Skeletal muscle satellite cell (primary cell): ENCODE measurements at regions not wholly inside any gene's neighbourhood (a gene's known extent, or its start where the extent isn't known, plus 50 kb on each side); places are given as distances from the start of the nearest gene placed in this dataset.

ENCODE experiments used
- H3K27me3 ChIP-seq: 2 replicates; pipeline ENCODE4 v1.7.0; 2013; ENCODE audit warnings: low read length; ENCODE audit not compliant: control insufficient read depth, insufficient read depth
- H3K36me3 ChIP-seq: 2 replicates; pipeline ENCODE4 v1.7.0; 2013; ENCODE audit warnings: mild to moderate bottlenecking, control low read depth, low read length; ENCODE audit not compliant: insufficient read depth
- H3K4me1 ChIP-seq: 2 replicates; pipeline ENCODE4 v1.7.0; 2013; ENCODE audit warnings: low read length; ENCODE audit not compliant: control insufficient read depth, insufficient read depth
- H3K4me2 ChIP-seq: 2 replicates; pipeline ENCODE4 v1.7.0; 2013; ENCODE audit warnings: mild to moderate bottlenecking, low read length
- H3K4me3 ChIP-seq: 2 replicates; pipeline ENCODE4 v1.7.0; 2013; ENCODE audit warnings: low read length
- H3K9ac ChIP-seq: 2 replicates; pipeline ENCODE4 v1.7.0; 2013; ENCODE audit warnings: mild to moderate bottlenecking, low read depth, low read length, moderate library complexity
- H3K9me3 ChIP-seq: replicated peaks from 2 replicates; pipeline ENCODE4 v1.7.0; 2013; ENCODE audit warnings: mild to moderate bottlenecking, control low read depth, low read length

DNA sequence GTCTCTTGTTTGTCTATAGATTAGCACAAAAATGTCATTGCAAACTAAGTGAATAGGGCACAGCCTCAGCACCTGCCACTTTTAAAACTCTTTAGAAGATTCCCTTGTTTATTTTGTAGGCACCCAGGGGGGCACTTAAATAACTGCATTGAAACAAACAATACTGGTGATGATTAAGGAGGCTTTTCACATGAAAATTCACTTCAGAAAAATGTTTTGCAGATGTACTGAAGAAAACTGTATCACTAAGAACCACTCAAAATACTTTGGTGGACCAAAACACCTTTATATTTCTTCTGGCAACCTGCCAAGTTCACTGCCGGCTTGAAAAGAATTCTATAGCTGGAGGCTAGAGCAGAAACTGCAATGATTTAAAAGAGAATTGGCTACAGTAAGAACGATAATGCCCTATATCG, 281.5 kb downstream of the TOX3 start:
- Histone ChIP-seq H3K9ac (no peak overlapping the region), H3K9me3 (no peaks in the 10 kb centered on the region), H3K4me2 (no peak overlapping the region), H3K36me3 (no peaks in the 10 kb centered on the region), H3K4me1 (no peaks in the 10 kb centered on the region), H3K4me3 (no peak overlapping the region), H3K27me3 (no peaks in the 10 kb centered on the region)

DNA sequence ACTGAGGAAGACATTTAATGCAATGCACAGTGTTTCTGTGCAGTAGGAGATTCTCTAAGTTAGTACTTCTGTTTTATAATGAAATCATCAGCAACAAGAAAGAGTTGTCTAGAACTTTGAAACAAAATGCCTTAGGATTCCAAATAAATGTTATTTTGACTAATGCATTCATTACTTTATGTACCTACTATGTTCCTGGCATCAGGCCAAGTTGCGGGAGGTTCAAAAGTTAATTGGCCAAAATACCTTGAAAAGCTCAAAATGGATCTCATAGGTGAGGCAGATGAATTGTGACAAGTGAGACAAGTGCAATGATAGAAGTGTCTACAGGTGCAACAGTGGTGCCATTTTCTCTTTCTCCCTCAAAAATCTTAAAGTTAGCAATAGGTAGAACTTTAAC, 289.4 kb downstream of the TOX3 start:
- Histone ChIP-seq H3K4me3 (no peak overlapping the region), H3K27me3 (no peaks in the 10 kb centered on the region), H3K9ac (no peak overlapping the region), H3K9me3 (no peaks in the 10 kb centered on the region), H3K36me3 (no peaks in the 10 kb centered on the region), H3K4me2 (no peak overlapping the region), H3K4me1 (no peaks in the 10 kb centered on the region)

DNA sequence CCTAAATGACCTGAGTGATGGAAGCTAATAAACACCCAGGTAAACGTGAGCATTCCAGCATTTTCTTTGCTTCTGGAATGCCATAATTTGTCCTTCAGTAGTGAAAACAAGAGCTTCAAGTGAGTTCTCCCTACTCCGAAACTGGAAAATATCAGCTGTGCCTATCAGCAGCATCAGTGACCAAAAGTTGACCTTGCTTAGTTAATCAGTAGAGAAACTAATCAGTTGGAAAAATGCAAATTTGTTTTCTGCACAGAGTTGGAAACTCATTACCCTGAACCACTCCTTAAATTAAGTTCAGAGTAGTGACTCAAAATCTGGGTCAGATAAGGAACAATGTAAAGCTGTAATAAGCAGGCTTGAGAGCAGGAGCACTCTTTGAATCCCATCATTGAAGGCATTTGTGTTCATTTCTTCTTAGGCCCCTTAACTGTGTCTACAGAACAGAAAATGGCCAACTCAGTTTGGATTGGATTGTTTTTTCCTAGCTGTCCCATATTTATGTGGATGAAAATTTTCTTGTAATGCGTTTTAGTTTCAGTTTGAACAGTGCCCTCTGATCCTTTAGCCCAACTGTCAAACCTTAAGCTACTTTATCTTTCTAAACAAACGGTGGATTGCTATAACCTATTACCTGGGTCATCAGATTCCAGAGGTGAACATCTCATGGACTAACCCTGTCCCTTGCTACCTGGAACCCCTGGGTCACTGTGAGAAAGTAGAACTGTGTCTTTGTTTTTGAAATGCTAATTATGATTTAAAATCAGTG, 290.4 kb downstream of the TOX3 start:
- Histone ChIP-seq H3K27me3 (no peaks in the 10 kb centered on the region), H3K9me3 (no peaks in the 10 kb centered on the region), H3K4me2 (no peak overlapping the region), H3K4me1 (no peaks in the 10 kb centered on the region), H3K9ac (no peak overlapping the region), H3K4me3 (no peak overlapping the region), H3K36me3 (no peaks in the 10 kb centered on the region)

DNA sequence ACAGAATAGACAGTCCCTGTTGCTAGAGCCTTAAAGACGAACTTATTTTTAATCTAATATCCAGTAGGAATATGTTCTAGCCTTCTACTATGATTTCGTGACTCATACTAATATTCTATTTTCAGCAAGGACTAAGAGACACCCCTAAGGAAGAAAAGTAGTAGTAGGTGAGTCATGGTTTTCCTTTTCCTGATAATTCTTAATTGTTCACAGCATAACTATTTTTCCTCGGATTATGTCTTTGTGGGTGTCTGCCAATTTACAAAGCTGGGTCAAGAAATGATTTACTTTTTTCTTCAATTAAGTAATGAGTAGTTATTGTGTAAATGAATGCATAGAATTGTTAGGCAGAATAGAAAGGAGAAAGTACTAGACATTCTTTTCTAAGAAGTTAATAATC, 292.2 kb downstream of the TOX3 start:
- H3K36me3 ChIP-seq = no peaks in the 10 kb centered on the region
- no peak overlapping the region for H3K9ac ChIP-seq
- no peaks in the 10 kb centered on the region for H3K27me3 ChIP-seq
- H3K9me3 ChIP-seq = no peaks in the 10 kb centered on the region
- no peaks in the 10 kb centered on the region for H3K4me1 ChIP-seq
- H3K4me3 ChIP-seq = no peak overlapping the region
- no peak overlapping the region for H3K4me2 ChIP-seq

DNA sequence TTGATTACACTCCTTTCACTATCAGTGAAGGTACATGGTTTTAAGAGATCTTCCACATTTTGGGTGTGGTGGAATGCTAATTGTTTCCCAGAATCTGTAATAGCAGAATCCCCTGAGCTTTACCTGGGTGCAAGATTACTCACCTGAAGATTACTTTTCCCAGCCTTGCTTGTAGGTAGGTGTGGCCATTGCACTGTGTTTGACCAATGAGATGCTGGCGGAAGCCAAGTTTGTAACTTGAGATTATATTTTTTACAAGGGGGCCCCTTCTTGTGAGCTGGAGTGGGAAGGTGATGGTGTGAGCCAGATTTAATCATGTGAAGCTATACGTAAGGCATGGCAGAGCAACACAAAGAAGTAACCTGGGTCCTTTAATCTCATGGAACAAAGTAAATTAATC, 294.3 kb downstream of the TOX3 start:
- Histone ChIP-seq H3K36me3 (no peaks in the 10 kb centered on the region), H3K4me2 (no peak overlapping the region), H3K4me1 (no peaks in the 10 kb centered on the region), H3K27me3 (no peaks in the 10 kb centered on the region), H3K9ac (no peak overlapping the region), H3K4me3 (no peak overlapping the region), H3K9me3 (peaks cover 3% of the 10 kb centered on the region)

DNA sequence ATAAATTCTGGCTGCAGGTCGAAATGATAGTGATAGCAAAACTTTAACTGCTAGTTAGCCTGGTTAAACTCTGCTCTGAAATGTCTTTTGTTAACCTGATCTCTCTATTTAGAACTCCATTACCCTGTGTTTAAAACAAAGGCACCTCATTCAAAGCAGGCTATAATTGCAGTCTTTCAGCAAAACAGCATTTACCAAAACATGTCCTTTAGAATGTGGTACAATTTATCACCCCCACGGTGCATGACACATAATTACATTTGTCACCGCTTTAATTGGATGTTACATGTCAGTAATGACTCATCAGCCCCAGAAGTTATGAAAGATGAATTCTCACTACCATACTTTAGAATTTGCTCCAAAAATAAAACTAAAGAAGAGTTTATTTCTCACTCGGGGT, 295.4 kb downstream of the TOX3 start:
- Histone ChIP-seq H3K27me3 (no peaks in the 10 kb centered on the region), H3K4me1 (no peaks in the 10 kb centered on the region), H3K9ac (no peak overlapping the region), H3K4me2 (no peak overlapping the region), H3K36me3 (no peaks in the 10 kb centered on the region), H3K4me3 (no peak overlapping the region), H3K9me3 (peaks cover 3% of the 10 kb centered on the region)

DNA sequence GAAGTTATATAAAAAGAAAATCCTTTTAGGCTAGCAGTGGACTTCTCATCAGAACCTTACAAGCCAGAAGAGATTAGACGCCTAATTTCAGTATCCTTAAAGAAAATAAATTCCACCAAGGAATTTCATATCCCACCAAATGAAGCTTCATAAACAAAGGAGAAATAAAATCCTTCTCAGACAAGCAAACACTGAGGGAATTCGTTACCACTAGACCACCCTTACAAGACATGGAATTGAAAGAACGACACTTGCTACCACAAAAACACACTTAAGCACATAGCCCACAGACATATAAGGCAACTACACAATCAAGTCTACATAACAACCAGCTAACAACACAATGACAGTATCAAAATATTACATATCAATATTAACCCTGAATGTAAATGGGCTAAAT, 299.2 kb downstream of the TOX3 start:
- Histone ChIP-seq H3K27me3 (no peaks in the 10 kb centered on the region), H3K4me1 (no peaks in the 10 kb centered on the region), H3K9ac (no peak overlapping the region), H3K9me3 (peaks cover 3% of the 10 kb centered on the region), H3K4me2 (no peak overlapping the region), H3K36me3 (no peaks in the 10 kb centered on the region), H3K4me3 (no peak overlapping the region)

DNA sequence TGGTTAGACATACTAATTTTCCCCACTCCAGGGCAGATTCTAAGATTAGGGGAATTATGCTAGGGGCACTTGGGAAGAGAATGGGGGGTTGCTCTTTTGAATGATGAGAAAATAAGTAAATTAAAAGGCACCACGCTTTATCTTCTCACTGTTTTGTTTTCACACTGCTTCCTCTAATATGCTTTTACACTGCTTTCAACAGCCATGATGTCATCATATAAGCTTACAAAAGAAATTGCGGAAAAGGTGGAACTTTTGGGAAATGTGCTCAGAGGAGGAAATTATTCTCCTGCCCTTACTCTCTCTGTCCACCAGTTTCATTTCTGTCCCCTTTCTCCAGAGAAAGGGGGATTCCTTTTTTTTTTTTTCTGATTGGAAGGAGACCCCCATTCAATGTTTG, 308.2 kb downstream of the TOX3 start:
- H3K9ac ChIP-seq = no peak overlapping the region
- no peaks in the 10 kb centered on the region for H3K36me3 ChIP-seq
- H3K4me2 ChIP-seq = no peak overlapping the region
- H3K4me1 ChIP-seq = no peaks in the 10 kb centered on the region
- no peak overlapping the region for H3K4me3 ChIP-seq
- no peaks in the 10 kb centered on the region for H3K9me3 ChIP-seq
- H3K27me3 ChIP-seq = no peaks in the 10 kb centered on the region

DNA sequence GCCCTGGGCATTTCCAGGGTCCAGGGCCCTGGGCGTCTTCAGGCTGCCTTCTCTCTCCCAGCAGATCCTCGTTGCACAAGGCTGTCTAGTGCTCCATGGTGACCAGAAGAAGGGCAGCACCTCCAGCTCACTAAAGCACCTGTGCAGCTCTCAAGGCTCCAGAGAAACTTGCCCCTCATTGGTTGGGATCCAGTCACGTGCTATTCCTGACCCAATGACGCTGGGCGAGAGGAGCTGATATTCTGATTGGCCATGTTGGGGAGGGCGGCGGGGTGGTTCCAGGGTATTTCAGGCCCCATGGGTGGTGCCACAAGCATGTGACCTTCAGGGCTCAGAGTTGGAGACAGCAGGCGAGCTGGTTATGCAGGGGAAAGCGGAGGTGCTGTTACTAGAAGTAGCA, 309.1 kb downstream of the TOX3 start:
- Histone ChIP-seq H3K27me3 (no peaks in the 10 kb centered on the region), H3K4me2 (no peak overlapping the region), H3K4me1 (no peaks in the 10 kb centered on the region), H3K4me3 (no peak overlapping the region), H3K36me3 (no peaks in the 10 kb centered on the region), H3K9ac (no peak overlapping the region), H3K9me3 (no peaks in the 10 kb centered on the region)

DNA sequence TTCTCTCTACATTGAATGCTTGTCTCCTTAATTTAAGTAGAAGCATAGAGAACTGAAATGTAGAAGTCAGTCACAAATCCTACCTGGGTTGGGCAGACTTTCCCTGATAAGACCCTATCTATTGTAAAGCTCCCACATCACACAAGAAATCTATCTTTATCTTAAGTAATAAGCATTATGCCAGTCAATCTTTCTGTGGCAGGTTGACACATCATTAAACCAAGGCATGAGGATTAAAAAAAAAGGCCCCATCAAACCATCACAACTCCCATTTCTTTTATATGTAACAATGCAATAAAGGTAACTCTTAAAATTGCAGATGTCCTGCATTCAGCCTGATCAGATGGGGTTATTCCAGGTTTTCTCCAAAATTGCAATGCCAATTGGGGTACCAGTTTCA, 311.8 kb downstream of the TOX3 start:
- H3K4me2 ChIP-seq = no peak overlapping the region
- no peaks in the 10 kb centered on the region for H3K27me3 ChIP-seq
- no peaks in the 10 kb centered on the region for H3K9me3 ChIP-seq
- H3K9ac ChIP-seq = no peak overlapping the region
- H3K4me3 ChIP-seq = no peak overlapping the region
- no peaks in the 10 kb centered on the region for H3K4me1 ChIP-seq
- no peaks in the 10 kb centered on the region for H3K36me3 ChIP-seq

DNA sequence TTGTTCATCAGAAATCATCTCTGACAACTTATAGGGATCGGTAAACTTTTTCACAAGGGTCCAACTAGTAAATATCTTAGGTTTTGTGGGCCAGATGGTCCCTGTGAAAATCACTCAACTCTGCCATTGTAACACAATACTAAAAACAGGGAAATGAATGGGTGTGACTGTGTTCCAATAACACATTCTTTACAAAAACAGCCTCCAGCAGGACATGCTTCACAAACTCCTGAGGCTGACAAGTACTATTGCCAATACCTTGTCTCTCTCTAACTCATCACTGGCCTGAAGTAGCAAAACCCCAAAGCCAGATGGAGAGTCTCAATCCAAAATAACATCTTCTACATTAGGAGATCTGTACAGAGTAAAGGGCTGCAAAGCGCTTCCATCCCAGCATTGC, 312.3 kb downstream of the TOX3 start:
- Histone ChIP-seq H3K9me3 (no peaks in the 10 kb centered on the region), H3K4me2 (no peak overlapping the region), H3K4me3 (no peak overlapping the region), H3K36me3 (no peaks in the 10 kb centered on the region), H3K4me1 (no peaks in the 10 kb centered on the region), H3K27me3 (no peaks in the 10 kb centered on the region), H3K9ac (no peak overlapping the region)

DNA sequence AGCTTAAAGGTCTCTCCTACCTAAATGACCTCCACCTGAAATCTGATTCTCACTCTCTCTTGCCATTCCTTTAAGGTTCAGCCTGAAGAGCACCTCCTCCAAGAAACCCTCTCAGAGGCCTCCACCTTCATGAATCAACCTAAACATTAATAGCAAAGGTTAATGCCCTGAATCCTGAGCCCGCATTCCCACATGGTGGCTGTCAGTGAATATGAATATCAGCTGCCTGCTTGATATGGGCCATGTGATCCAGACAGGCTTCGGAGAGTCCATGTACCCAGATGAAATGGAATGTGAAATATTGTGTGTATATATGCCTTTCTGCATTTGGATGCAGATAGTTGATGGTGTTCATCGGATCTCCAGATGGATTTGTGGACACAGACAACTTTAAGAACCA, 317.5 kb downstream of the TOX3 start:
- Histone ChIP-seq H3K4me3 (no peak overlapping the region), H3K27me3 (no peaks in the 10 kb centered on the region), H3K36me3 (no peaks in the 10 kb centered on the region), H3K9ac (no peak overlapping the region), H3K9me3 (no peaks in the 10 kb centered on the region), H3K4me2 (no peak overlapping the region), H3K4me1 (no peaks in the 10 kb centered on the region)
